Osteoblast (primary cell): ENCODE measurements at regions not wholly inside any gene's neighbourhood (a gene's known extent, or its start where the extent isn't known, plus 50 kb on each side); places are given as distances from the start of the nearest gene placed in this dataset.

Experiments used
- DNase-seq: peaks from one replicate; pipeline ENCODE4 v3.0.0; 2011; ENCODE audit warnings: low spot score, mixed read lengths; ENCODE audit not compliant: insufficient read length; ENCODE audit errors: missing footprints
- H2AFZ ChIP-seq: 2 replicates; pipeline ENCODE4 v1.6.0; 2011; ENCODE audit warnings: mild to moderate bottlenecking, low read length
- H3K27ac ChIP-seq: 2 replicates; pipeline ENCODE4 v1.5.1; 2011; ENCODE audit warnings: mild to moderate bottlenecking, low read depth, low read length, moderate library complexity
- H3K27me3 ChIP-seq: 2 replicates; pipeline ENCODE4 v1.6.0; 2012; ENCODE audit warnings: mild to moderate bottlenecking, control low read depth, inconsistent platforms, low read length, moderate library complexity; ENCODE audit not compliant: insufficient read depth
- H3K36me3 ChIP-seq: 2 replicates; pipeline ENCODE4 v1.5.1; 2011; ENCODE audit warnings: mild to moderate bottlenecking, low read length, control low read depth, moderate library complexity; ENCODE audit not compliant: insufficient read depth
- H3K4me1 ChIP-seq: 2 replicates; pipeline ENCODE4 v1.5.1; 2011; ENCODE audit warnings: mild to moderate bottlenecking, low read length, control low read depth, moderate library complexity; ENCODE audit not compliant: insufficient read depth
- H3K4me2 ChIP-seq: 2 replicates; pipeline ENCODE4 v1.6.0; 2011; ENCODE audit warnings: mild to moderate bottlenecking, low read length; ENCODE audit not compliant: insufficient read depth
- H3K4me3 ChIP-seq: fragments of 200-600 bp; sonication (generic); 3 replicates; pipeline ENCODE4 v1.5.1; 2012; ENCODE audit warnings: mild to moderate bottlenecking, low read length, inconsistent platforms; ENCODE audit not compliant: insufficient read depth
- H3K79me2 ChIP-seq: 2 replicates; pipeline ENCODE4 v1.6.0; 2012; ENCODE audit warnings: mild to moderate bottlenecking, low read length, control low read depth, inconsistent platforms; ENCODE audit not compliant: insufficient read depth
- H3K9me3 ChIP-seq: 2 replicates; pipeline ENCODE4 v1.5.1; 2011; ENCODE audit warnings: low read depth, low read length, control low read depth
- H4K20me1 ChIP-seq: 2 replicates; pipeline ENCODE4 v1.6.0; 2012; ENCODE audit warnings: mild to moderate bottlenecking, low read length, control low read depth; ENCODE audit not compliant: insufficient read depth
- TF ChIP-seq, protein P1 (sequence below): IDR thresholded peaks from 2 replicates; pipeline ENCODE4 v1.5.1; 2011; ENCODE audit warnings: mild to moderate bottlenecking, low read depth, low read length, moderate library complexity; ENCODE audit errors: extremely low read depth

GRCh38 chr1:90509225-90510048, 207.7 kb downstream of the BARHL2 start:
- Histone ChIP-seq H3K27ac (no peak overlapping the region), H3K4me2 (no peak overlapping the region), H2AFZ (no peak overlapping the region), H3K9me3 (no peaks in the 10 kb centered on the region), H3K4me1 (no peaks in the 10 kb centered on the region), H3K79me2 (no peaks in the 10 kb centered on the region), H3K4me3 (no peak overlapping the region), H3K27me3 (no peaks in the 10 kb centered on the region), H4K20me1 (no peaks in the 10 kb centered on the region), H3K36me3 (no peaks in the 10 kb centered on the region)
- DNase-seq, result no peak
- TF ChIP-seq, protein P1, sequence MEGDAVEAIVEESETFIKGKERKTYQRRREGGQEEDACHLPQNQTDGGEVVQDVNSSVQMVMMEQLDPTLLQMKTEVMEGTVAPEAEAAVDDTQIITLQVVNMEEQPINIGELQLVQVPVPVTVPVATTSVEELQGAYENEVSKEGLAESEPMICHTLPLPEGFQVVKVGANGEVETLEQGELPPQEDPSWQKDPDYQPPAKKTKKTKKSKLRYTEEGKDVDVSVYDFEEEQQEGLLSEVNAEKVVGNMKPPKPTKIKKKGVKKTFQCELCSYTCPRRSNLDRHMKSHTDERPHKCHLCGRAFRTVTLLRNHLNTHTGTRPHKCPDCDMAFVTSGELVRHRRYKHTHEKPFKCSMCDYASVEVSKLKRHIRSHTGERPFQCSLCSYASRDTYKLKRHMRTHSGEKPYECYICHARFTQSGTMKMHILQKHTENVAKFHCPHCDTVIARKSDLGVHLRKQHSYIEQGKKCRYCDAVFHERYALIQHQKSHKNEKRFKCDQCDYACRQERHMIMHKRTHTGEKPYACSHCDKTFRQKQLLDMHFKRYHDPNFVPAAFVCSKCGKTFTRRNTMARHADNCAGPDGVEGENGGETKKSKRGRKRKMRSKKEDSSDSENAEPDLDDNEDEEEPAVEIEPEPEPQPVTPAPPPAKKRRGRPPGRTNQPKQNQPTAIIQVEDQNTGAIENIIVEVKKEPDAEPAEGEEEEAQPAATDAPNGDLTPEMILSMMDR, result no peak

- Histone ChIP-seq H2AFZ (no peak overlapping the region), H3K36me3 (no peaks in the 10 kb centered on the region), H3K4me2 (no peak overlapping the region), H3K9me3 (no peaks in the 10 kb centered on the region), H3K27ac (no peak overlapping the region), H3K4me3 (no peak overlapping the region), H3K79me2 (no peaks in the 10 kb centered on the region), H4K20me1 (no peaks in the 10 kb centered on the region), H3K4me1 (no peaks in the 10 kb centered on the region), H3K27me3 (no peaks in the 10 kb centered on the region)
- TF ChIP-seq, protein P1, result no peak
- DNase-seq, result no peak
Measured at GRCh38 chr1:90508376-90509167, 208.5 kb downstream of the BARHL2 start.

DNA sequence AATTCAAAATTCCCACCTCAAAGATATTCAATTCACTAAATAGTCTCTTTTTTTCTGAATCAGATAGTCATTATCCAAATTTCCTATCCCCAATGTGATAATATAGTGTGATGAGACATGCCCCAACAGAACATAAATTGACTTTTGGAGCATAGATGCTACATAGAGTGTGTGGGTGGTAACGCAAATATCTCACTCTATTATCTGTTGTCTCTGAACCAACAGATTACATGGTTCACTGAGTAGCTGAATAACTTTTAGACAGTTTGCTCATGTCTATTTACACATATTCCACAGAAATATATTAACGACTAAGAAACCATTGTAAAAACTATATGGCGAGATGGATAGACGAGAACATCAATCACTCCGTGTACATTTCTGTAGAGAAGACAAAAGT, 209.9 kb downstream of the BARHL2 start:
- H3K4me3 ChIP-seq, result no peak overlapping the region
- DNase-seq, result no peak
- H3K9me3 ChIP-seq, result no peaks in the 10 kb centered on the region
- no peaks in the 10 kb centered on the region for H4K20me1 ChIP-seq
- H3K36me3 ChIP-seq, result no peaks in the 10 kb centered on the region
- no peak overlapping the region for H3K27ac ChIP-seq
- TF ChIP-seq, protein P1, result no peak
- H3K27me3 ChIP-seq, result no peaks in the 10 kb centered on the region
- no peaks in the 10 kb centered on the region for H3K4me1 ChIP-seq
- no peak overlapping the region for H2AFZ ChIP-seq
- H3K79me2 ChIP-seq, result no peaks in the 10 kb centered on the region
- no peak overlapping the region for H3K4me2 ChIP-seq

- H3K27me3 ChIP-seq, result no peaks in the 10 kb centered on the region
- H3K4me1 ChIP-seq, result no peaks in the 10 kb centered on the region
- H2AFZ ChIP-seq, result no peak overlapping the region
- H3K27ac ChIP-seq, result no peak overlapping the region
- no peaks in the 10 kb centered on the region for H4K20me1 ChIP-seq
- H3K4me3 ChIP-seq, result no peak overlapping the region
- TF ChIP-seq, protein P1, result no peak
- no peak for DNase-seq
- H3K4me2 ChIP-seq, result no peak overlapping the region
- no peaks in the 10 kb centered on the region for H3K36me3 ChIP-seq
- H3K79me2 ChIP-seq, result no peaks in the 10 kb centered on the region
- H3K9me3 ChIP-seq, result no peaks in the 10 kb centered on the region
Measured at GRCh38 chr1:90505806-90506205, 211.3 kb downstream of the BARHL2 start.
